ENCODE measurements at regions not wholly inside any gene's neighbourhood (a gene's known extent, or its start where the extent isn't known, plus 50 kb on each side); places are given as distances from the start of the nearest gene placed in this dataset.
"Not testable (repeated sequence)": the region's sequence is repeated elsewhere in the genome, so short reads cannot be mapped to it uniquely, and the experiment has no call there.

- not testable (repeated sequence) for TF ChIP-seq CTCF, POLR2A (IDR thresholded peaks at IDR 0.05)
Measured at GRCh38 chr3:135658451-135658850, 307.1 kb upstream of the PPP2R3A start.
